RKO (cell line): ENCODE measurements at regions not wholly inside any gene's neighbourhood (a gene's known extent, or its start where the extent isn't known, plus 50 kb on each side); places are given as distances from the start of the nearest gene placed in this dataset.

ENCODE experiments used
- DNase-seq: peaks from one replicate; pipeline ENCODE4 v3.0.0-alpha.2; 2016; ENCODE audit warnings: low spot score

DNA sequence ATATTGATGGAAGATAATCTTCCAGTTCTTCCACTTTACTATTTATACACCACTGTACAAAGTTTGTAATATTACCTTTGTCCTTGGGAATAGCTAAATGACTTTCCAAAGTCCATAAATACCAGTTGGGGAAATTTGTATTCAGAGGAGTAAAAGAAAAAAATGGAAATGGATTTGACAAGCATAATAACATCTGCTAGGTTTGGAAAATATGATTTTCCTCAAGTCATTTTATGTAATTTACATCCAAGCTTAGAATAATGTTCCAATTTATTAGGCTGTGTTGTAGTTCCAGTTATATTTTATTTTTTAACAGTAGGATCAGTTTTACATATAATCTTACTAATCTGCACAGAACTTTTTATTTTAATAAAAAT, 563.0 kb upstream of the PKDCC start:
- DNase-seq, result no peak

GRCh38 chr2:41486948-41487347, 560.9 kb upstream of the PKDCC start:
- no peak for DNase-seq

DNA sequence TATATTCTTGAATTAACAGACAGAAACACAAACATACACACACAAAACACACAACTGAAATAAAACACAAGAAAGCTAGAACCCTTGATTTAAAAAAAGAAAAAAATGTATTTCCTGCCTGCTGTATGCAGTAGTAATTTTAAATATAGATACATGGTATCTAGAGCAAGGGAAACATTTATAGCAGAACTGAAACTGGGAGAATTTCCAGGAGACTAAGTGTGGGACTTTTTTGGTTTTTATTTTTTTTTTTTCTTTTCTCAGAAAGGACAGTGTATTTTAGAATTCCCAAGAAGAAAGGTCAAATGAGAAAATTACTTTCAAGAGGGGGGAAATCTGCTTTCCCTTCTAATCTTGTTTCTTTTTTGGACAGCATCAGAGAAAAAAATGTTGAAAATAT, 558.9 kb upstream of the PKDCC start:
- no peak for DNase-seq

GRCh38 chr2:41489638-41490037, 558.2 kb upstream of the PKDCC start:
- no peak for DNase-seq

DNA sequence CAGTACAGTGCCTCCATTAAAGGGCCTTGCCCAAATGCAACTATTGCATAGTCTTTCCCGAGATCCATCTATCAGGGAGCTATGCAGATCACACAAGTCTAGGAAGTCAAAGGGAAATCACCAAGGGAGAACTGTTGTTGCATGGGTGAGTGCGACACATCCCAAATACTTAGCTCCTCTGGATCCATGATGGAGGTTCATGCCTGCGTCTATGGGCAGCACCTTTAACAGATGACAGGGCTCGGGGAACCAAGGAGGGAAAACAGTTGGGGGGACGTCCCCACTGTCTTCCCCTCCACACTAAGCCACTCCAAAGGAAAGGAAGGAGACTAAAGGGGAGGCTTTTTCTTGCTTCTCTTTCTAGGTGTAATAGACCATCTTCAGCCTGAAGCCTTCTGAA, 552.8 kb upstream of the PKDCC start:
- no peak for DNase-seq

- peak; percentile 6 for DNase-seq
Observed at GRCh38 chr2:41496908-41497307, 550.9 kb upstream of the PKDCC start.

GRCh38 chr2:41498781-41499180, 549.0 kb upstream of the PKDCC start:
- DNase-seq, result no peak

DNA sequence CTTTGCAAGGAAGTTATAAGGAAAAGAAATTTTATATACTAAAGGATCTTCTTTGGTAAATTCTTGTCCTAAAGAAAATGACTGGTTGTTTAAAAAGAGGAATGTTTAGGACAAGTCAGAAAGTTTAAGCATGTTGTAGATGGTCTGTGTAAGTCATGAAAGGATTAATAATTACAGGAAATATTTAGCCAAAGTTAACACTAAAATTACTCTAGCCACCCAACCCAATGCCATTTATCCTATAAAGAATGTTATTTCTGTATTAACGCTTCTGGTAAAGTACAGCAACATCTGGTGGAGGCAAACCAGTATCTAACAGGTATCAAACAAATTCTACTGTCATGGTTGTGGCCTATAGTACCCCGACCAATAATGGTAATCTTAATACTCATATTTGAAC, 546.9 kb upstream of the PKDCC start:
- DNase-seq, result no peak

GRCh38 chr2:41502752-41503151, 545.1 kb upstream of the PKDCC start:
- no peak for DNase-seq

DNA sequence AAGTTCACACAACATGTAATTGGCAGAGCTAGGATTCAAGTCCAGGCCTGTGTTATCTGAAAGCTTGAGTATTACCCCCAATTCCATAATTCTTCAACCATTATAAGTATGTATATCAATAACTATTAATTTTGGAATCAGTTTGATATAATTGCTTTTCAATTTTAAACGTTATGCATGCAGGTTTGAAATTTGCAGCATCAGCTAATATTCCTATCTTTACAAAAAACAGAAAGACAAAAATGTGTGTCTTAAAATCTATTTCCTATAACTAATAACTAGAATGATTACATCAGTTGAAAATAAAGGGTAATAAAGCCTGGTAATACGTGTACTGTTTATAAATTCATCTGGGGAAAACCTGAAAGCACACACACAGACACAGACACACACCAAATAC, 543.3 kb upstream of the PKDCC start:
- no peak for DNase-seq

- no peak for DNase-seq
Observed at GRCh38 chr2:41510108-41510507, 537.7 kb upstream of the PKDCC start.

GRCh38 chr2:41521211-41521610, 526.6 kb upstream of the PKDCC start:
- DNase-seq, result no peak

DNA sequence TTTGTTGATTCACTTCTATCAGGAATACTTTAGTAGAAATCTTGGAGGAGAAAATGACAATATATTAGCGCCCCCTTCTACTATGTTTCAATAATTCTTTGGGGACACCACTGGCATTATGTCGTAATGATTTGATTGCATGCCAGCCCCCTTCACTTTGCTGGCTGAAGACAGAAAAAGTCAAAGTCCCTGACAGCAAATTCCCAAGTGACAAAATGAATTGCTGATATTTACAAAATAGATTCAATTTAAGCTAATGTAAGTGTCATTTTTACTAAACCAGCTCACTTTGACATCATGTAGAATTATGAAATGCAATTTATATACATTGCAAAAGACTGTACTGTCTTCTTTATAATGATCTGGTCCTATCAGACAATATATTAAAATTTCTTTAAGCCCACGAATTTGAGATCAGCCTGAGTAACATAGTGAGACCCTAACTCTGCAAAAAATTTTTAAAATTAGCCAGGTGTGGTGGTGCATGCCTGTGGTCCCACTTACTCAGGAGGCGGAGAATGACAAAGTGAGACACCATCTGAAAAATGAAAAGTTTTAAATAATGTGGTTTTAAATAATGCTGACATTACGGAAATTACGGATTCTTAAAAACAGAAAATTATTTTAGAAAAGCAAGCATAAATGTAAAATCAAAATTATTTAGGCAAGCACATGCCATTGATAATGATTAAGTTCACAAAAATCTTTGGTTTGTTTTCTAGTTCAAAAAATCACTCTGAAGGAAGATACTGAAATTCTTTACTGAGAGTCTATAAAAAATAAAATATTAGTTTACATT, 520.1 kb upstream of the PKDCC start:
- DNase-seq, result no peak

DNA sequence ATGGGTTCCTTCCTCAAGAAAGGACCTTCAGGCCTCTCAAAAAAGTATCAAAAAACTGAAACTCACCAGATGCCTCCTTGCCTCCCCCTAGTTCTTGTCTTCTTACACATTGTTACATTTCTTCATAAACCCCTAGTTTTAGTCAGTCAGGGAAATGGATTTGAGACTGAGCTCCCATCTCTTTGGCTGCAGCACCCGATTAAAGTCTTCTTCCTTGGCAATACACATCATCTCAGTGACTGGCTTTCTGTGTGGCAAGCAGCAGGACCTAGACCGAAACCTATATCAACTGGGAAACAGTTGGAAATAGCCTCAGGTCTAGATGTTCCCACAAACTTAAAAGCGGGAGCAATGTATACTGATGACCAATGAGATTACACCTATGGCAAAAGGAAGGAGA, 512.2 kb upstream of the PKDCC start:
- DNase-seq, result no peak

- no peak for DNase-seq
Observed at GRCh38 chr2:41540272-41540998, 507.4 kb upstream of the PKDCC start.

GRCh38 chr2:41543726-41544125, 504.1 kb upstream of the PKDCC start:
- DNase-seq, result no peak

DNA sequence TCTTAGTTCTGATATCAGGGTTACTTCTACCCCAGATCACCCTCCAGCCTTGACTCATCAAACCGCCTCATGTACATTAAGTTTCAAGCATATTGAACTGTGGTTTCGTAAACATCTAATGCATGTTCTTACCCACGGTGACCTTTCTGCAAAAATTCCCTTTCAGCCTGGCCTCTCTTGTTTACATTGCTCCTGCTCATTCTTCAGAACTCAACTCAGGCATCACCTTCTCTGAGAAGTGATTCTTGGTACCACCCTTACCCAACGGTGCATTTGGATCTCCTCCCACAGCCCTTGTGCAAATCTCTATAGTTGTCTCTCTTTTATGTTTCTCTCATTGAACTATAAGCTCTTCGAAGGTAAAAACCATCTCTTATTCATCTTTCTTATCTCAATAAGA, 503.1 kb upstream of the PKDCC start:
- no peak for DNase-seq

GRCh38 chr2:41546031-41546430, 501.8 kb upstream of the PKDCC start:
- DNase-seq, result no peak

DNA sequence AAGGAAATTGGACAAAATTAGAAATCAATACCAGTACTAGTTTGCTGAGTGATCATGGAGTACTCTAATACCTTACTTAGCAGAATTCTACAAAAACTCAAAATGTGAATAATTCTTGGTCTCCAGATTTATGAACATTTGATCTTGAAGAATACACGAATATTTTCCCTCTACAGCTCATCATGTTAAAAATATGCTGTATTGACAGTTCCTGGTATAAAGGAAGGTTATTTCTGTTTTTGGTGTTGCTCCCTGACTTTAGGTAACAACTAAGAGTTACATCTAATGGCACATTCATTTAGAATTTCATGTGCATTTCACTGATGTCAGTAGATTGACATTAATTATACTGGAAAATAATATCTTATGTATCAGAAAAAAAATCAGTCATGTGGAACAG, 479.2 kb upstream of the PKDCC start:
- DNase-seq, result no peak

- DNase-seq, result no peak
Observed at GRCh38 chr2:41572154-41572553, 475.7 kb upstream of the PKDCC start.

- no peak for DNase-seq
Observed at GRCh38 chr2:41576423-41576822, 471.4 kb upstream of the PKDCC start.

DNA sequence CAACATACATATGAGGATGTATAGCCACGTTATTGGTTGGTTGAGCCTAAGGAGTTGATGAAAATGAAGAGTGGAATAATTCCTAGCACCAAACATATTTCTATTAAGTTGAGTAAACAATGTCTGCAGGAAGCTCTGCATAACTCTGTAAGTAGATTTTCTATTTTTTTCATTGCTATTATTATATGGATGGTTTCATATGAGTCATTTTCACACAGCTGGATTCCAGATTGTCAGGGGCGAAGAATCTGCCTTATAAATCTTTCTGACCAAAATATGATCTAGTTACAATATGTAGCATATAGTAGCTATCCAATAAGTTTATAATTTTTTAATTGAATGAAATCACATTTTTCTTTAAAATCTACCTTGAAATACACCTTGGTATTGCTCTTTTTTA, 468.0 kb upstream of the PKDCC start:
- no peak for DNase-seq

DNA sequence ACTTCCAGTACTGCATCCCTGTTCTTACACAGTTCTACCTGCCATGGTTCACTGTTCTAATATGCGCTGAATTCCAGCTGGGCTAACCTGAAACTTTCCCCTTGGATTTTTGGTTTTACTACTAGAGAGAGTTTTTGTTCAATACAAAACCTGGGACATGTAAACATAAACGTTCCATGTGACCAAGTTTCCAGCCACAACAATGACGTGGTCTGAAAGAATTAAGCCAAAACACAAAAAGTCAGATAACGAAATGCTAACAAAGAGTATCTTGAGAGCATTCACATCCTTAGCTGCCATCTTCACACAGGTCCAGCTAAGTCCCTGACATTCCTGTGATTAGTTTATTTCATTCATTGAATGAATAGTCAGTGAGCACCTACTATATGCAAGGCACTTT, 467.0 kb upstream of the PKDCC start:
- no peak for DNase-seq

GRCh38 chr2:41595240-41595639, 452.6 kb upstream of the PKDCC start:
- no peak for DNase-seq
